ENCODE measurements at regions not wholly inside any gene's neighbourhood (a gene's known extent, or its start where the extent isn't known, plus 50 kb on each side); places are given as distances from the start of the nearest gene placed in this dataset.
"Not testable (repeated sequence)": the region's sequence is repeated elsewhere in the genome, so short reads cannot be mapped to it uniquely, and the experiment has no call there.

DNA sequence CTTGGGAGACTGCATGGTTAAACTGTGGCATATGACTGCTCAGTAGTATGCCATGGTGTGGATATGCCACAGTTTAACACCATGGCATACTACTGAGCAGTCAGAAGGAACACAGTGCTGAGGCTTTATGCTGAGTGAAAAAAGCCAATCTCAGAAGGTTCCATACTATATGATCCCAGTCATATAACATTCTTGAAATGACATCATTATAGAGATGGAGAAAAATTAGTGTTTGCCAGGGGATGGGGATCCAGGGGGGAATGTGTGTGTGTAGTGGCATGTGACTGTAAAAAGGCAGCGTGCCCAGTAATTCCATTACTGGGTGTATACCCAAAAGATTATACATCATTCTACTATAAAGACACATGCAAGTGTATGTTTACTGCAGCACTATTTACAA lies 85.8 kb downstream of the FOXF2 start:
- H3K4me3 ChIP-seq, result no peak overlapping the region
- ATAC-seq, result no peak
- intact Hi-C loops (cut with DNase I), result no loop called here
- no peaks in the 10 kb centered on the region for H3K36me3 ChIP-seq
- TF ChIP-seq, protein P1, sequence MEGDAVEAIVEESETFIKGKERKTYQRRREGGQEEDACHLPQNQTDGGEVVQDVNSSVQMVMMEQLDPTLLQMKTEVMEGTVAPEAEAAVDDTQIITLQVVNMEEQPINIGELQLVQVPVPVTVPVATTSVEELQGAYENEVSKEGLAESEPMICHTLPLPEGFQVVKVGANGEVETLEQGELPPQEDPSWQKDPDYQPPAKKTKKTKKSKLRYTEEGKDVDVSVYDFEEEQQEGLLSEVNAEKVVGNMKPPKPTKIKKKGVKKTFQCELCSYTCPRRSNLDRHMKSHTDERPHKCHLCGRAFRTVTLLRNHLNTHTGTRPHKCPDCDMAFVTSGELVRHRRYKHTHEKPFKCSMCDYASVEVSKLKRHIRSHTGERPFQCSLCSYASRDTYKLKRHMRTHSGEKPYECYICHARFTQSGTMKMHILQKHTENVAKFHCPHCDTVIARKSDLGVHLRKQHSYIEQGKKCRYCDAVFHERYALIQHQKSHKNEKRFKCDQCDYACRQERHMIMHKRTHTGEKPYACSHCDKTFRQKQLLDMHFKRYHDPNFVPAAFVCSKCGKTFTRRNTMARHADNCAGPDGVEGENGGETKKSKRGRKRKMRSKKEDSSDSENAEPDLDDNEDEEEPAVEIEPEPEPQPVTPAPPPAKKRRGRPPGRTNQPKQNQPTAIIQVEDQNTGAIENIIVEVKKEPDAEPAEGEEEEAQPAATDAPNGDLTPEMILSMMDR (IDR thresholded peaks at IDR 0.05), result no peak
- no peaks in the 10 kb centered on the region for H3K9me3 ChIP-seq
- no peak overlapping the region for H3K27ac ChIP-seq
- H3K4me1 ChIP-seq, result peaks cover 0 to 7% of the 10 kb centered on the region in 2 donors
- no peak for DNase-seq
- H3K27me3 ChIP-seq, result no peaks in the 10 kb centered on the region

DNA sequence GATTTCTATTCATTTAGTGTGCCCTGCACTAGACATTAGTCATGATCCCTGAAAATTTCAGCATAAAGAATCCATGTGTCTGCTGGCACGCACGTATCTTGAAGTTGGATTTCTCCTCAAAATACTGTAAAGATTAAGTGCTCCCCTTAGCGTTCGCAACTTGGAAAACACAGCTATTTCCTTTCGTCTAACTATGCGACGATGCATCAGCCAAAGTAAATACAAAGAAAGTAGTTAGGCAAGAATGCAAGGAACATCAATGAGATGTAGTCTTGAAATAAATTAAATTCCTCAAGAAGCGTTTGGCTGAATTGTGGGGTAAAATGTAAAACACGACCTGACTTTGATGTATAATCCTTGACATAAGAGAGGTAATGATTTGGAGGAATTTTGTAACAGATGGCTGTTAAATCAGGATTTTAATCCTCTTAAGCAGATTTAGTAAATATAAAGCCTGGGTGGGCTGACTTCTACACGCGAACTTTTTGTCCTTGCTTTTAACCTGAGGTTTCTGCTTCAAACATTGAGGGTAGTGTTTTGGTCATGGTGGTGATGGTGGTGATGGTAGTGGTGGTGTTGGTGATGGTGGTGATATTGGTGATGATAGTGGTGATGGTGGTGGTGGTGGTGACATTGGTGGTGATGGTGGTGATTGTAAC lies 88.2 kb downstream of the FOXF2 start:
- ATAC-seq (peak; percentile 63), DNase-seq (peak in 2 of 4 donors; percentile 18 to 32)
- intact Hi-C loops (cut with DNase I), result no loop called here
- TF ChIP-seq, protein P1 (IDR thresholded peaks at IDR 0.05), result no peak
- Histone ChIP-seq H3K4me3 (no peak overlapping the region), H3K36me3 (no peaks in the 10 kb centered on the region), H3K27me3 (no peaks in the 10 kb centered on the region), H3K27ac (no peak overlapping the region), H3K9me3 (no peaks in the 10 kb centered on the region), H3K4me1 (peaks cover 0 to 7% of the 10 kb centered on the region in 2 donors)

DNA sequence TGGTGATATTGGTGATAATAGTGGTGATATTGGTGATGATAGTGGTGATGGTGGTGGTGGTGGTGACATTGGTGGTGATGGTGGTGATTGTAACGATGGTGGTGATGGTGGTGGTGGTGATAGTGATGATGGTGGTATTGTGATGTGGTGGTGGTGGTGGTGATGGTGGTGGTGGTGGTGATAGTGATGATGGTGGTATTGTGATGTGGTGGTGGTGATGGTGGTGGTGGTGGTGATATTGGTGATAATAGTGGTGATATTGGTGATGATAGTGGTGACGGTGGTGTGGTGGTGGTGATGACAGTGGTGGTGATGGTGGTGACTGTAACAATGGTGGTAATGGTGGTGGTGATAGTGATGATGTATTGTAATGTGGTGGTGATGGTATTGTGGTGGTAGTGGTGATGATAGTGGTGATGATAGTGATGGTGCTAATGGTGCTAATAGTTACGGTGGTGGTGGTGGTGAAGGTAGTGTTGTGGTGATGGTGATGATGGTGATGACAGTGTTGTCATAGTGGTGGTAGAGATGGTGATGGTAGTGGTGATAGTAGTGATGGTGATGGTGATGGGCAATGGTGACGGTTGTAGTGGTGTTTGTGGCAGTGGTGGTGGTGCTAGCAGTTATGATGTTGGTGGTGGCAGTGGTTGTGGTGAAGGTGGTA lies 88.9 kb downstream of the FOXF2 start:
- DNase-seq; H3K4me3 ChIP-seq; intact Hi-C loops (cut with DNase I); H3K4me1 ChIP-seq; ATAC-seq; H3K27ac ChIP-seq; H3K27me3 ChIP-seq; H3K36me3 ChIP-seq; H3K9me3 ChIP-seq: not testable (repeated sequence)

- TF ChIP-seq, protein P1 (IDR thresholded peaks at IDR 0.05), result no peak
- no peak overlapping the region for H3K4me3 ChIP-seq
- peaks cover 0 to 7% of the 10 kb centered on the region in 2 donors for H3K4me1 ChIP-seq
- H3K27me3 ChIP-seq, result no peaks in the 10 kb centered on the region
- ATAC-seq, result peak; percentile 20
- intact Hi-C loops (cut with DNase I), result no loop called here
- H3K36me3 ChIP-seq, result no peaks in the 10 kb centered on the region
- DNase-seq, result no peak
- no peaks in the 10 kb centered on the region for H3K9me3 ChIP-seq
- no peak overlapping the region for H3K27ac ChIP-seq
Measured at GRCh38 chr6:1479095-1479494, 89.7 kb downstream of the FOXF2 start.

GRCh38 chr6:1479601-1480221 lies 90.3 kb downstream of the FOXF2 start:
- Histone ChIP-seq H3K27me3 (no peaks in the 10 kb centered on the region), H3K27ac (no peak overlapping the region), H3K9me3 (no peaks in the 10 kb centered on the region), H3K36me3 (no peaks in the 10 kb centered on the region), H3K4me1 (peaks cover 0 to 7% of the 10 kb centered on the region in 2 donors), H3K4me3 (no peak overlapping the region)
- intact Hi-C loops (cut with DNase I), result no loop called here
- TF ChIP-seq, protein P1 (IDR thresholded peaks at IDR 0.05), result no peak
- no peak for DNase-seq
- ATAC-seq, result no peak

Measured in left lung (tissue), 4 donors.